ENCODE measurements at regions not wholly inside any gene's neighbourhood (a gene's known extent, or its start where the extent isn't known, plus 50 kb on each side); places are given as distances from the start of the nearest gene placed in this dataset.
"Not testable (repeated sequence)": the region's sequence is repeated elsewhere in the genome, so short reads cannot be mapped to it uniquely, and the experiment has no call there.

- DNase-seq = no peak
Observed at GRCh38 chr14:71242237-71242748, 335.0 kb downstream of the PCNX1 start.

GRCh38 chr14:71243697-71244096, 336.4 kb downstream of the PCNX1 start:
- no peak for DNase-seq

GRCh38 chr14:71244341-71244740, 337.1 kb downstream of the PCNX1 start:
- DNase-seq = no peak

GRCh38 chr14:71245659-71246361, 338.6 kb downstream of the PCNX1 start:
- no peak for DNase-seq

- DNase-seq = no peak
Observed at GRCh38 chr14:71246539-71246938, 339.3 kb downstream of the PCNX1 start.

- DNase-seq = no peak
Observed at GRCh38 chr14:71247106-71247505, 339.8 kb downstream of the PCNX1 start.

- DNase-seq = no peak
Observed at GRCh38 chr14:71248194-71248593, 340.9 kb downstream of the PCNX1 start.

GRCh38 chr14:71250347-71250746, 343.1 kb downstream of the PCNX1 start:
- no peak for DNase-seq

GRCh38 chr14:71250791-71251190, 343.5 kb downstream of the PCNX1 start:
- DNase-seq = no peak

- not testable (repeated sequence) for DNase-seq
Observed at GRCh38 chr14:71254091-71254719, 346.9 kb downstream of the PCNX1 start.

GRCh38 chr14:71261206-71261605, 353.9 kb downstream of the PCNX1 start:
- DNase-seq = no peak

- DNase-seq = no peak
Observed at GRCh38 chr14:71262441-71262840, 355.2 kb downstream of the PCNX1 start.

- no peak for DNase-seq
Observed at GRCh38 chr14:71264260-71264659, 357.0 kb downstream of the PCNX1 start.

GRCh38 chr14:71267007-71267513, 359.8 kb downstream of the PCNX1 start:
- DNase-seq = no peak

- DNase-seq = no peak
Observed at GRCh38 chr14:71267691-71268090, 360.4 kb downstream of the PCNX1 start.

GRCh38 chr14:71270111-71270510, 362.9 kb downstream of the PCNX1 start:
- DNase-seq = no peak

GRCh38 chr14:71271166-71271945, 364.1 kb downstream of the PCNX1 start:
- no peak for DNase-seq

- no peak for DNase-seq
Observed at GRCh38 chr14:71273366-71273765, 366.1 kb downstream of the PCNX1 start.

GRCh38 chr14:71284048-71284447, 376.8 kb downstream of the PCNX1 start:
- no peak for DNase-seq

- DNase-seq = no peak
Observed at GRCh38 chr14:71286126-71286525, 378.9 kb downstream of the PCNX1 start.

GRCh38 chr14:71287567-71287966, 380.3 kb downstream of the PCNX1 start:
- no peak for DNase-seq

GRCh38 chr14:71289536-71289935, 382.3 kb downstream of the PCNX1 start:
- no peak for DNase-seq

- no peak for DNase-seq
Observed at GRCh38 chr14:71290301-71290700, 383.0 kb downstream of the PCNX1 start.

All from NCI-H524 treated with DMSO at 0.1 percent for 48 hours (cell line).